ENCODE measurements at regions not wholly inside any gene's neighbourhood (a gene's known extent, or its start where the extent isn't known, plus 50 kb on each side); places are given as distances from the start of the nearest gene placed in this dataset.

GRCh38 chrX:43008356-43008755 is 230.4 kb upstream of the PPP1R2C start:
- no peak for DNase-seq (ENCODE audit: low read depth in 2 of 2)

DNA sequence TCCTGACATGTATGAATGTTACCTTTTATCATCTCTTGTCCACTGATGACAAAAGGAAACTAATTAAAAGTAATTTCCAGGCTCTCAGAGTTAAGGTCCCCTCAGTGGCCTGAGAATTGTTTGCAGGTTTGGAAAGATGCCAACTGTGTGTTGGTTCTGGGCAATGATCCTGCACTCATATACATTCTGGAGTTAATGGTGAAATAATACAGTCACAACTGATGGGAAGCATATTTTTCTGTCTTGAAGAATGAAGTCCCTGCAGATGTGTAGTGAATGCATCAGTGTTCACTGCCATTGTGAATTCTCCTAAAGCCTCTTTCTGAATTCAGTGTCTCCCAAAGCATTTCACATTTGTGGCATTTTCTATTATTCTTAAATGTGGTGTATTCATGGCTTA is 238.1 kb upstream of the PPP1R2C start:
- no peak for DNase-seq (ENCODE audit: low read depth in 2 of 2)

- no peak for DNase-seq (ENCODE audit: low read depth in 2 of 2)
Observed at GRCh38 chrX:43018031-43018430, 240.1 kb upstream of the PPP1R2C start.

DNA sequence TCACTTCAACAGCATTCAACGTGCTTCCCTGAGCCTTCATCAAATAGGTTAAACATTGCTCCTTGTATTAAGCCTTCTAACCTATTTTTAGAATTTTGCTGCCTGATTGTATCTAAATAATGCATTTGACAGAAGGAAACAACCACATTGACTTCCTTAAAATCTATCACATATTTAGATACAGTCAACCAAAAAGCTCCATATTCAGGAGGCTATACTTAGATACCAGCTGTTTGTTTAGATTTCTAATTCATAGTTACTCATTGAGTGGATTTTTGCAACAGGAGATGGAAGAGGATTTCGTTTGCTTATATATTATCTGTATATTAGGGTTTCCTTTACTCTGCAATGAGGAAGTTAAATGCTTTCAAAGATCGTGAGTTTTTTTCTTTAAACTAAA is 241.1 kb upstream of the PPP1R2C start:
- DNase-seq (ENCODE audit: low read depth in 2 of 2): no peak

DNA sequence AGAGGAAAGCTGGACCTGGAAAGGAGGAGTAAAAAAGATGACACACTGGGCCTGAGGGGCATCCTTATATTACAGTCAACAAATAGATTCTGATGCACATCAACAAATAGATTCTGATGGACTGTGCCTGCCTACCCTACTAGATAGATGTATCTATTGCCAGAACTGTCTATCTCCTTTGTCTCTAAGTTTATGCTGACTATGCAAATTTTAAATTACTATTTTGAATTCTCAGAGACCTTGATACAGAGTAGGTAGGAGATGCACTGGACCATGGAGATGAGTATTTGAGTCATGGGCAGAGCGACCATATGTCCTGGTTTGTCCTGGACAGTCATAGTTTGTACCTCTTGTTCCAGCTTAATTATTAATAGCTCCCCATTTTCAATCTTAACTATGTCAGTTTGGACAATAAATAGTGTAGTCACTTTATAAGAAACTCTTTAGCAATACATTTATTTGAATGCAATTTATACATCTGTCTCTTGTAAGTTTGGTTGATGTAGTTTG is 247.9 kb upstream of the PPP1R2C start:
- DNase-seq (ENCODE audit: low read depth in 2 of 2): no peak

DNA sequence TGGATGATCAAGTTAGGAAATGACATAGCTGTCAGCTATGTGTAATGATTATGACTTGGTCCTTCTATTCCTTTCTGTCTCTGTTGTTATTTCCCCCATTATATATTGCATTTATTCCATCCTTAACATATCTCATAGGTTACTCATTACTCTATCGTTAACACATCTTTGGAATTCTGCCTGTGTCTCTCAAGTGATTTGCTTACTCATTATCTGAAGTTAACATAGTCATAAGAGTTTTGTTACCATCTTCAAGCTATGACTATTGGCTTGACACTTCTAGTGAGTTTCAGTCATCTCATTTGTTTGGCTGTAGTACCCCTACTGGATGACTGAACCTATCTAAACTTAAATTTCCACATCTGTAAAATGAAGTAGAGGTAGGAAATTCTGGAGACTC is 286.1 kb upstream of the PPP1R2C start:
- DNase-seq (ENCODE audit: low read depth in 2 of 2): no peak

DNA sequence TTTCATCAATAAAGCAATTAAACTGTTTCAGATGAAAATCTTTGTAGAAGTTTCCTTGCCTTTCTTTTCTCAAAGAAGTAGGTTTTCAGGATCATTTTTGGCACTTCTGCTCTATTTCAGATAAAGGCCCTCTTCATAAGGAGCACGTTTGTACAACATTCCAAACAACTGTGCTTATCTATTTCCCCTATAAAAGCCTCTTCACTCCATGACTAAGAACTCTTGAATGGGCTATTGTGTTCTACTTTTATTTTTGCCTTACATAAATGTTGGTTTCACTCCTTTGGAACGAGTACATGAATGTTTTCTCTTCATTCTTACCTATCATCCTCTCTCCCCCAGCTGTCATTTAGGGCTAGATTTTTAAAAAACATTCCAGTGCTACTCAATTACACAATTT is 288.0 kb upstream of the PPP1R2C start:
- DNase-seq (ENCODE audit: low read depth in 2 of 2): no peak

DNA sequence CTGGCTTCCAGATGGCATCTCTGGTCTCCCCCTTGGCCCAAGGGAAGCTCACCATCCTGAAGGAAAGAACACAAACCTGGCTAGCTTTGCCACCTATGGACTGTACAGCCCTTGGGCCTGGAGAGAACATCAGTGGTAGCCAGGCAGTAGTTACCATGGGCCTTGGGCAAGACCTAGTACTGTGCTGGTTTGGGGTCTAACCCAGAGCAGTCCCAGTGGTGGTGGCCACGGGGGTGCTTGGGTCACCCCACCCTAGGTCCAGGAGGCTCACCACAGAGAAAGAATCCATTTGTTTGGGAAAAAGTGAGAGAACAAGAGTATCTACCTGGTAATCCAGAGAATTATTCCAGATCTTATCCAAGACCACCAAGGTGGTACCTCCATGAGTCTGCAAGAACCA is 290.7 kb upstream of the PPP1R2C start:
- no peak for DNase-seq (ENCODE audit: low read depth in 2 of 2)

DNA sequence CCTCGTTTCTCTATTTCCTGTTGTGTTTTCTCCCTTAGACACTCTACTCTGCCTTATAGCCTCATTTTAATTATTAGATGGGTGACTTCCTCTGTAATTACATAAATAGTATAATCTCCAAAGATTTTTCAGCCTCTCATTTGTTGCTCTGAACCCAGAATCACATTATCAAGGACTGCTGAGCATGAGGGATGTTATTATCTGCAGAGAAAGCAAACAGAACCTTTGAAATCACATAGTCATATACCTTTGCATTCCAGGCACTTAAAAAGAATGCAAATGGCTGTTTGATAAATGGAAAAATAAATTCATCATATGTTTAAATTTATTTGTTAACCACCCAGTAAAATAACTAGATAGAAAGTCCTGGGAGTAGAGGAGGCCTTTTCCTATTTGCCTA is 305.1 kb upstream of the PPP1R2C start:
- DNase-seq (ENCODE audit: low read depth in 2 of 2): no peak

GRCh38 chrX:43087830-43088229 is 309.9 kb upstream of the PPP1R2C start:
- DNase-seq (ENCODE audit: low read depth in 2 of 2): no peak

DNA sequence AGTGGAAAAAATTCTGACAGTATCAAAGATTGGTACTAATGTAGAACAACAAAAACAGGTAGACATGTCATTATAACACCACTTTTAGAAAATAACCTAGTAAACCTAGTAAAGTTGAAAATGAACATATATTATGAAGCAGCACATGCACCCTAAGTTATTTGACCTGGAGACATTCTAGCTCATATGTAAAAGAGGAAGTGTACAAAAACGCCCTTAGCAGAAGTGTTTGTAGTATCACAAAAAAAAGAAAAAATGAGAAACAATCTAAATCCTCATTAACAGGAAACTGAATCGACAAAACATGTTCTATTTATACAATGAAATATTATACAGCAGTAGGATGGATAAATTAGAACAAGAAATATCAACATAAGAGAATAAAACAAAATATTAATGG is 318.9 kb upstream of the PPP1R2C start:
- DNase-seq (ENCODE audit: low read depth in 2 of 2): no peak

DNA sequence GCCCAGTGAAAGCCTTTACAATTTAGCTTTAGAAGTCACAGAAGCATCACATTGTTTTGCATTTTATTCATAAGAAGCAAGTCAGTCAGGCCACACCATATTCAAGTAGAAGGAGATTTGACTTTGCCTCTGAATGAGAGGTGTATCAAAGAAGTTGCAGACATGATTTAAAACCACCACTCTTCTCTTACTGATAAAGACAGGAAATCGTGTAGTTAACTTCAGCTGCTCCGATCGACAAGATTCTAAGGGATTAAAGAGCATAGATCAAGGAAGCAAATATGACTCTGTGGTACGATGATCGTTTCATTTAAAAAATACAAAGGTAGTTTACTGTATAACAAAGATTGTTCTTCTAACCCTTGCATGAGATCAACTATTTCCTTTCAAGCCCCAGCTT is 328.0 kb upstream of the PPP1R2C start:
- no peak for DNase-seq (ENCODE audit: low read depth in 2 of 2)

- no peak for DNase-seq (ENCODE audit: low read depth in 2 of 2)
Observed at GRCh38 chrX:43108828-43109227, 330.9 kb upstream of the PPP1R2C start.

- no peak for DNase-seq (ENCODE audit: low read depth in 2 of 2)
Observed at GRCh38 chrX:43121637-43122036, 343.7 kb upstream of the PPP1R2C start.

DNA sequence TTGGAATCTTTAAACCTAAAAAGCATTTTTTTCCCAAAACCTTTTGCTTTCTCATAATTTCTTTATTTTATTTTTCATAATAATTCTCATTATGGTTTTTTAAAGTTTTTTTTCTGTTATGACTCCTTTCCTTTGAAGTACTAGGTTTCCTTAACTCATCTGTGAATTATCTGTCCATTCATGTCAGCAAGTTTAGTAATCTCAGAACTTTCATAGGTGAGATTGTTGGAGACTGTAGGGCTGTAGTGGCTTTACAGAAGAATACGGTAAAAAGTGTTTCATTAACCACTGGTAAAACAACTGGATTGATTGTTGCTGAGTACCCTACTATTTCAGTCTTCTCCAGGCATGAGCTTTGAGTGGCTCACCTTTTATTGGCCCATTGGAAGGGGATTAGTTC is 361.7 kb upstream of the PPP1R2C start:
- no peak for DNase-seq (ENCODE audit: low read depth in 2 of 2)

DNA sequence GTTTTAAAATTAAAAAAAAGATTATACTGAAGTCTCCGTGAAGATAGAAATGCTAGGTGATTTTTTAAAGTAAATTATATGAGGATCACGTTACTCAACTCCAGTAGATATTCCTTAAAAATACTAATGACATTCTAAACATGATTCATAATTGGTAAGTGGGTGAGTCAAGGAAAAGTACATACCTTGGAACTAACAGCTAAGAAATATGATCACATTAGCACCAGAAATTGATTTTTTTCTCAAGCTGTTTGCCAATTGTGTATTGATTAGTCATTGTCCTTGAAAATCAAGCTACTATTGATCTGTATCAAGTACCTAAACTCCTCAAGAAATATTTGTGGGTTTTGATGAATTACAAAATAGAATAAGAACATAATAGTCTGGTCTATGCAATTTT is 362.6 kb upstream of the PPP1R2C start:
- DNase-seq (ENCODE audit: low read depth in 2 of 2): no peak

GRCh38 chrX:43141885-43142284 is 363.9 kb upstream of the PPP1R2C start:
- no peak for DNase-seq (ENCODE audit: low read depth in 2 of 2)

GRCh38 chrX:43148305-43148704 is 370.3 kb upstream of the PPP1R2C start:
- DNase-seq (ENCODE audit: low read depth in 2 of 2): no peak

DNA sequence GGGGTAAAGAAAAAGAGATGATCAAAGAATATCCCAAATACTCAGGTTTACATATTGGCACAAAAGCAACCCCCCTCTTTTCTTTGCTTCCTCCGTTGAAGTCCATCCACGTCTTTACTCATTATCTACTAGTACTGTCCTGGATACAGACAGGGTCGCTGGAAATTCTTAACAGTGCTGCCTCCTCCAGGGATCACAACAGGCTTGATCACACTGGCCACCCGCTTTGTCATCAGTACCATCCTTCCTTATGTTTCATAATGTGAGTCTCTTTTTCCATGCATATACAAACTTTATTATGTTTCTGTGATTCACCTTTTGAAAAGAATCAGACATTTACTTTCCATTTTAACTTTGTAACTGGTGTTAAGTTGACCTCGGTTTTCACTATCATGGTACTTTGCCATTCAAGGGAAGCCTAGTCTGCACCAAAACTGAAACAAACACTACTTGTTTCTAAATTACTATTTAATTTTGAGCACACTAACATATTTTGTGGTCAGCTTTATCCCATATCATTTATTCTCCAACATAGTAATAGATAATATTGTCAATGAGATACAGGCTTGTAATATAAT is 387.5 kb upstream of the PPP1R2C start:
- DNase-seq (ENCODE audit: low read depth in 2 of 2): no peak

DNA sequence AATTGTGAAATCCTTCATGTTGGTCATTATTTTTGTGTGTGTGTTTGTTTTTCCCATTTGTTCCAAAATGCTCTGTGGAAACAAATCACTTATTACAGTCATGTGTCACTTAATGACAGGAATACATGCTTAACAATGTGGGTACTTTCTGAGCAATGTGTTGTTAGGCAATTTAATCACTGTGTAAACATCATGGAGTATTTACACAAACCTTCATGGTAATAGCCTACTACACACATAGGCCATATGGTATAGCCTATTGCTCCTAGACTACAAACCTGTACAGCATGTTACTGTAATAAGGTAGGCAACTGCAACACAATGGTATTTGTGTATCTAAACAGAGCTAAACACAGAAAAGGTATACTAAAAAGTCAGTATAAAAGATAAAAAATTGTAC is 388.9 kb upstream of the PPP1R2C start:
- DNase-seq (ENCODE audit: low read depth in 2 of 2): no peak

DNA sequence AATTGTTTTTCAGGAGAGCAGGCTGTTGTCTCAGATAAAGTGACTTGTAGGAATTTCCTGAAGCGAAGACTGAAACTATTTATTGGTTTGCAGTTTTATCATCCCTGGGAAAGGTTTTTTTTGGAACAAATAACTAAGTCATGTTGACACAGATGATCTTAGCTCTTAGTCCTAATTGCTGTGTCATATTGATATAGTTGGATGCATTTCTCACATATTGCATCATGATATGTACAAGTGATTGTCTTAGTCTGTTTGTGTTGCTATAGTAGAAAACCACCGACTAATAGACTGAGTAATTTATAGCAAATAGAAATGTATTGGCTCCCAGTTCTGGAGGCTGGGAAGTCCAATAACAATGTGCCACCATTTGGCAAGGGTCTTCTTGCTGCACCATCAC is 397.5 kb upstream of the PPP1R2C start:
- no peak for DNase-seq (ENCODE audit: low read depth in 2 of 2)

GRCh38 chrX:43176686-43177085 is 398.7 kb upstream of the PPP1R2C start:
- DNase-seq (ENCODE audit: low read depth in 2 of 2): no peak

GRCh38 chrX:43188296-43188695 is 410.3 kb upstream of the PPP1R2C start:
- no peak for DNase-seq (ENCODE audit: low read depth in 2 of 2)

DNA sequence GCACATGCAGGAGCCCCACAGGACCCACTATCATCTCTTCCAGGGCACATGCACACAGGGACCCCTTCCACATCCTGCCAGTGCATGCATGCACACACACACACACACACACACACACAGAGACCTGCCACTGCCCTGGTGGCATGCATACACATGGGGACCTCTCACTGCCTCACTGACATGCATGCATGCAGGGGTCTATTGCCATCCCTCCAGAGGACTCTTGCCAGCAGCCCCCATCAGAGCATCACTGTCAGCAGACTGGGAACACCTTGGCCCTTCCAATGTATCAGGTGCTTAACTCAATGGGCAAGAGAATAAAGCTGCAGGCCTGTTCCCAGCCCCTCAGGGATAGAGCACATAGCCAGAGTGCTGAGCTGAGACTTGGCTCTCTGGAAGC is 433.6 kb upstream of the PPP1R2C start:
- DNase-seq (ENCODE audit: low read depth in 2 of 2): no peak

Data from fibroblast of skin of left quadriceps (primary cell).